Keratinocyte (primary cell): ENCODE measurements at regions not wholly inside any gene's neighbourhood (a gene's known extent, or its start where the extent isn't known, plus 50 kb on each side); places are given as distances from the start of the nearest gene placed in this dataset.

ENCODE experiments used
- EZH2 ChIP-seq: IDR thresholded peaks from one replicate; pipeline ENCODE4 v1.6.1; 2012; ENCODE audit warnings: inconsistent platforms, mild to moderate bottlenecking, low read length, moderate library complexity
- TF ChIP-seq, protein P1 (sequence below), 3 experiments: IDR thresholded peaks in 1 of 3; conservative IDR thresholded peaks in 1 of 3; optimal IDR thresholded peaks in 1 of 3; 2 replicates in 2 of 3; 3 replicates in 1 of 3; pipeline versions ENCODE3 to v1.5.1; 2011; ENCODE audit warnings: low read length in 3 of 3, mild to moderate bottlenecking in 3 of 3, moderate library complexity in 2 of 3, control low read depth in 1 of 3, inconsistent platforms in 1 of 3; ENCODE audit not compliant: insufficient read depth in 2 of 3; ENCODE audit errors: extremely low read depth in 1 of 3

DNA sequence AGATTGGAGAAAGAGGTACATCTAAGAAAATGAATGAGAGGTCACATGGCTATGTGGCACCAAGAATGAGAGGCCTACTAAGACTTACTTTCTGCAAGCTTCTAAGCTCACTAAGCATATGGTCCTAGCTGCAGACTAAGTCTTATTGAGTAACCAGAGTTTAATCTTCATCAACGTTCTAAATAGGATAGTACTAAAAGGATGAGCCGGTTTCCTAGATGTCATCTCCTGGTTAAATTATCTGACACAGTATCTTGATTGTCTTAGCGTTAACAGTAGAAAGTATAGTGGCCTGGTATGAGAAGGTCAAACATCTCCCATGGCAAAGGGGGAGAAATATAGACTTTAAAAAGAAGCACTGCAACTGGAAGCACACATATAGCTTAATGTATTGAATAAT lies 448.1 kb downstream of the PDGFC start:
- TF ChIP-seq, protein P1, sequence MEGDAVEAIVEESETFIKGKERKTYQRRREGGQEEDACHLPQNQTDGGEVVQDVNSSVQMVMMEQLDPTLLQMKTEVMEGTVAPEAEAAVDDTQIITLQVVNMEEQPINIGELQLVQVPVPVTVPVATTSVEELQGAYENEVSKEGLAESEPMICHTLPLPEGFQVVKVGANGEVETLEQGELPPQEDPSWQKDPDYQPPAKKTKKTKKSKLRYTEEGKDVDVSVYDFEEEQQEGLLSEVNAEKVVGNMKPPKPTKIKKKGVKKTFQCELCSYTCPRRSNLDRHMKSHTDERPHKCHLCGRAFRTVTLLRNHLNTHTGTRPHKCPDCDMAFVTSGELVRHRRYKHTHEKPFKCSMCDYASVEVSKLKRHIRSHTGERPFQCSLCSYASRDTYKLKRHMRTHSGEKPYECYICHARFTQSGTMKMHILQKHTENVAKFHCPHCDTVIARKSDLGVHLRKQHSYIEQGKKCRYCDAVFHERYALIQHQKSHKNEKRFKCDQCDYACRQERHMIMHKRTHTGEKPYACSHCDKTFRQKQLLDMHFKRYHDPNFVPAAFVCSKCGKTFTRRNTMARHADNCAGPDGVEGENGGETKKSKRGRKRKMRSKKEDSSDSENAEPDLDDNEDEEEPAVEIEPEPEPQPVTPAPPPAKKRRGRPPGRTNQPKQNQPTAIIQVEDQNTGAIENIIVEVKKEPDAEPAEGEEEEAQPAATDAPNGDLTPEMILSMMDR (optimal IDR thresholded peaks at IDR 0.05 in 1 of 3, IDR thresholded peaks at IDR 0.05 in 1 of 3, conservative IDR thresholded peaks at IDR 0.05 in 1 of 3; ENCODE audit: extremely low read depth in 1 of 3, insufficient read depth in 2 of 3, low read length in 3 of 3): no peak
- TF ChIP-seq EZH2: no peak
